GM12873 (cell line): ENCODE measurements at regions not wholly inside any gene's neighbourhood (a gene's known extent, or its start where the extent isn't known, plus 50 kb on each side); places are given as distances from the start of the nearest gene placed in this dataset.

Source experiments
- CTCF ChIP-seq: IDR thresholded peaks from 2 replicates; pipeline ENCODE4 v1.5.1; 2012; ENCODE audit warnings: low read depth, mild to moderate bottlenecking, moderate library complexity, low read length, control low read depth; ENCODE audit not compliant: insufficient read depth; ENCODE audit errors: missing control alignments

GRCh38 chr11:119803726-119804294 is 74.8 kb upstream of the NECTIN1 start:
- no peak for TF ChIP-seq CTCF

- TF ChIP-seq CTCF: no peak
These were observed 74.1 kb upstream of the NECTIN1 start for GRCh38 chr11:119803139-119803538.

GRCh38 chr11:119802670-119803069 is 73.7 kb upstream of the NECTIN1 start:
- no peak for TF ChIP-seq CTCF

- no peak for TF ChIP-seq CTCF
These were observed 71.6 kb upstream of the NECTIN1 start for GRCh38 chr11:119800619-119801018.

- no peak for TF ChIP-seq CTCF
These were observed 71.2 kb upstream of the NECTIN1 start for GRCh38 chr11:119800171-119800570.

- TF ChIP-seq CTCF: no peak
These were observed 69.7 kb upstream of the NECTIN1 start for GRCh38 chr11:119798656-119799055.

- no peak for TF ChIP-seq CTCF
These were observed 68.7 kb upstream of the NECTIN1 start for GRCh38 chr11:119797736-119798135.

GRCh38 chr11:119797123-119797611 is 68.2 kb upstream of the NECTIN1 start:
- TF ChIP-seq CTCF: no peak
